ENCODE measurements at regions not wholly inside any gene's neighbourhood (a gene's known extent, or its start where the extent isn't known, plus 50 kb on each side); places are given as distances from the start of the nearest gene placed in this dataset.

DNA sequence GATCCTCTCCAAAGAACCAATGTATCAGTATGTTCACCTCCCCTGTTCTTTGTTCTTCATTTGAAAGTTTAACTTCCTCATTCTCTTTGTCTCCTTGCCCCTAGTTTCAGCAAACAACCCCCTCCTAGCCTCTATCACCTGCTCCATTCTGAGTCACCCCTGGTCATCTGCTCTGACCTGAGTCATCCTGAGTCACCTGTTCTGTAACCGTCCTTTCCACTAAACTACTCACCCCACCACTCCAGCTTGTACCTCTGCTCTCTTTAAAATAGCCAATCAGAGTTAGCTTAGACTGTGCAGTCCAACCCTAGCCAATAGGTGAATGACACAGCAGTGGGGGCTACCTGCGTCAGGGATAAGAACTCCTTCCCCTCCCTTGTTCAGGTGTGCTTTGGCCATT, 249.8 kb upstream of the AADAT start:
- no peaks in the 10 kb centered on the region for H3K9me3 ChIP-seq
- H3K36me3 ChIP-seq: no peaks in the 10 kb centered on the region
- TF ChIP-seq CTCF (IDR thresholded peaks at IDR 0.05): no peak

DNA sequence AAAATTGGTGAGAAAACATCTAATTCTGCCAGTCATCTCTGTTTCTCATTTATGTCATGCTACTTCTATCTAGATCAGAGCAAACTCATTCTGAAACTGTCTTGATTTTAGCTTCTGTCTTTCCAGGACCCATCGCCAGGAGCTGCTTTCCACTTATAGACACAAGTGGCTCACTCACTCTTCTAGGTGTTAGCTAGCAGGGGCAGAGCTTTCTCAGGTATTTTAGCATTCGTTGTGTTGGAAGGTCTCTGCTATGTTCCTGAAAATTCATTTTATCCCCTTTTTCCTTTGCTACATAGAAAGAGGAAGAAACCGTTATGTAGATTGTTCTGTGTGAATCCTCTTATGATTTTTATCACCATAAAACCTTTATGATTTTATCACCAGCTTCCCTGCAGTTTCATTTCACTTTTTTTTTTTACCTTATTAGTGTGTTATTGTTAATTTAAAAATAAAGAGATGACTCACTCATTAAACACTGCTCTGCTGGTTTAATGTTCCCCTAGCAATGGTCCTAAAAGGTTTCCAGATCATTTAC, 246.6 kb upstream of the AADAT start:
- no peak overlapping the region for H3K4me3 ChIP-seq (ENCODE audit: low read depth in 1 of 2, low read length in 1 of 2)
- TF ChIP-seq CTCF (IDR thresholded peaks at IDR 0.05): no peak
- no peaks in the 10 kb centered on the region for H3K4me1 ChIP-seq (ENCODE audit: control insufficient read depth in 1 of 2, insufficient read depth in 1 of 2, low read depth in 1 of 2, low read length in 1 of 2)
- no peaks in the 10 kb centered on the region for H3K36me3 ChIP-seq
- H3K27ac ChIP-seq: no peak overlapping the region
- H3K9me3 ChIP-seq: no peaks in the 10 kb centered on the region
- no peaks in the 10 kb centered on the region for H3K27me3 ChIP-seq

More for the DNA sequence above, 249.8 kb upstream of the AADAT start:
- Histone ChIP-seq H3K27me3 (no peaks in the 10 kb centered on the region), H3K27ac (no peak overlapping the region), H3K4me3 (ENCODE audit: low read depth in 1 of 2, low read length in 1 of 2) (no peak overlapping the region), H3K4me1 (ENCODE audit: control insufficient read depth in 1 of 2, insufficient read depth in 1 of 2, low read depth in 1 of 2, low read length in 1 of 2) (no peaks in the 10 kb centered on the region)

DNA sequence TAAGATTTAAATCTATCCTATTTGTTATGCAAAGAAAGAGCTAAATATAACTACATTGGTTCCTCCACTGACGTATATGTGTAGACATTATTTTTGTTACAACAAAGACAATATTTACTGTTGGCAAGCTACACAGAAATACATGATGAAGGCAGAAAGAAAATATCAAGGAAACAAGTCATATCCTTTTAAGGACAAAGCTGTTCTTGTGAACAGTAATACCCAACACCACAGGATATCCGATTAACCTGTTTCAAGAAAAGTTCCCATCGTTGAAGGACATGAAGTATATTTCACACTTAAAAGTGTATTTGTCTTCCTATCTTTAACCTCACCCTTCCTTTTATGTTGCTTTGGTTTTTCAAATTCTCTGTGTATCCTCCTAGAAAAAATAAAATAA, 235.8 kb upstream of the AADAT start:
- Histone ChIP-seq H3K9me3 (no peaks in the 10 kb centered on the region), H3K36me3 (no peaks in the 10 kb centered on the region), H3K4me3 (ENCODE audit: low read depth in 1 of 2, low read length in 1 of 2) (no peak overlapping the region), H3K27ac (no peak overlapping the region), H3K27me3 (no peaks in the 10 kb centered on the region), H3K4me1 (ENCODE audit: control insufficient read depth in 1 of 2, insufficient read depth in 1 of 2, low read depth in 1 of 2, low read length in 1 of 2) (no peaks in the 10 kb centered on the region)
- TF ChIP-seq CTCF (IDR thresholded peaks at IDR 0.05): no peak

- no peak overlapping the region for H3K27ac ChIP-seq
- H3K36me3 ChIP-seq: no peaks in the 10 kb centered on the region
- no peak for TF ChIP-seq CTCF (IDR thresholded peaks at IDR 0.05)
- H3K4me1 ChIP-seq (ENCODE audit: control insufficient read depth in 1 of 2, insufficient read depth in 1 of 2, low read depth in 1 of 2, low read length in 1 of 2): no peaks in the 10 kb centered on the region
- no peaks in the 10 kb centered on the region for H3K27me3 ChIP-seq
- H3K9me3 ChIP-seq: no peaks in the 10 kb centered on the region
- no peak overlapping the region for H3K4me3 ChIP-seq (ENCODE audit: low read depth in 1 of 2, low read length in 1 of 2)
Observed at GRCh38 chr4:170323623-170324022, 233.9 kb upstream of the AADAT start.

- Histone ChIP-seq H3K9me3 (no peaks in the 10 kb centered on the region), H3K27me3 (no peaks in the 10 kb centered on the region), H3K4me3 (ENCODE audit: low read depth in 1 of 2, low read length in 1 of 2) (no peak overlapping the region), H3K4me1 (ENCODE audit: control insufficient read depth in 1 of 2, insufficient read depth in 1 of 2, low read depth in 1 of 2, low read length in 1 of 2) (no peaks in the 10 kb centered on the region), H3K27ac (no peak overlapping the region), H3K36me3 (no peaks in the 10 kb centered on the region)
- no peak for TF ChIP-seq CTCF (IDR thresholded peaks at IDR 0.05)
Observed at GRCh38 chr4:170307182-170307581, 217.4 kb upstream of the AADAT start.

GRCh38 chr4:170306208-170306607, 216.5 kb upstream of the AADAT start:
- no peak for TF ChIP-seq CTCF (IDR thresholded peaks at IDR 0.05)
- Histone ChIP-seq H3K9me3 (no peaks in the 10 kb centered on the region), H3K27ac (no peak overlapping the region), H3K4me1 (ENCODE audit: control insufficient read depth in 1 of 2, insufficient read depth in 1 of 2, low read depth in 1 of 2, low read length in 1 of 2) (no peaks in the 10 kb centered on the region), H3K36me3 (no peaks in the 10 kb centered on the region), H3K4me3 (ENCODE audit: low read depth in 1 of 2, low read length in 1 of 2) (no peak overlapping the region), H3K27me3 (no peaks in the 10 kb centered on the region)
